DOHH2 (cell line): ENCODE measurements at regions not wholly inside any gene's neighbourhood (a gene's known extent, or its start where the extent isn't known, plus 50 kb on each side); places are given as distances from the start of the nearest gene placed in this dataset.

Experiments
- CTCF ChIP-seq: fragments of 200-600 bp; sonication (generic); IDR thresholded peaks from one replicate; pipeline ENCODE4 v1.5.1; 2014; ENCODE audit warnings: antibody characterized with exemption, mild to moderate bottlenecking, low read depth, low read length; ENCODE audit not compliant: poor library complexity, severe bottlenecking
- EZH2phosphoT487 ChIP-seq: fragments of 200-600 bp; sonication (generic); IDR thresholded peaks from 2 replicates; pipeline ENCODE4 v1.6.1; 2017; ENCODE audit warnings: borderline replicate concordance, mild to moderate bottlenecking, antibody characterized with exemption, low read length, moderate library complexity, mixed read lengths

GRCh38 chr9:105959531-105959930 lies 265.2 kb downstream of the TMEM38B start:
- TF ChIP-seq CTCF (no peak), EZH2phosphoT487 (no peak)
